GM23338 (cell line): ENCODE measurements at regions not wholly inside any gene's neighbourhood (a gene's known extent, or its start where the extent isn't known, plus 50 kb on each side); places are given as distances from the start of the nearest gene placed in this dataset.

Experiments
- ATAC-seq: fragments of 200-7000 bp; cut with Tn5 transposase; 3 replicates; pipeline ENCODE4 v1.9.1; 2020
- DNase-seq: peaks from one replicate; pipeline ENCODE4 v3.0.0-alpha.2; 2015; ENCODE audit warnings: low spot score
- H2AFZ ChIP-seq: fragments of 200-600 bp; sonication (generic); 2 replicates; pipeline ENCODE4 v1.8.0; 2016; ENCODE audit warnings: antibody characterized with exemption, mild to moderate bottlenecking, moderate library complexity
- H3F3A ChIP-seq: fragments of 200-600 bp; sonication (generic); replicated peaks from 2 replicates; pipeline ENCODE4 v1.8.0; 2017; ENCODE audit warnings: antibody characterized with exemption, mixed run types, low read depth
- H3K27ac ChIP-seq: fragments of 200-600 bp; sonication (generic); 2 replicates; pipeline ENCODE4 v1.6.1; 2016; ENCODE audit warnings: low read depth
- H3K27me3 ChIP-seq: fragments of 200-600 bp; sonication (generic); 2 replicates; pipeline ENCODE4 v1.8.0; 2016; ENCODE audit warnings: mild to moderate bottlenecking, mixed run types, moderate library complexity; ENCODE audit not compliant: insufficient read depth
- H3K36me3 ChIP-seq: fragments of 200-600 bp; sonication (generic); 2 replicates; pipeline ENCODE4 v1.8.0; 2016; ENCODE audit warnings: mild to moderate bottlenecking; ENCODE audit not compliant: insufficient read depth
- H3K4me1 ChIP-seq: fragments of 200-600 bp; sonication (generic); 2 replicates; pipeline ENCODE4 v1.8.0; 2016; ENCODE audit warnings: mild to moderate bottlenecking, moderate library complexity; ENCODE audit not compliant: insufficient read depth
- H3K4me2 ChIP-seq: fragments of 200-600 bp; sonication (generic); 2 replicates; pipeline ENCODE4 v1.7.1; 2017; ENCODE audit warnings: mixed run types
- H3K4me3 ChIP-seq: fragments of 200-600 bp; sonication (generic); 2 replicates; pipeline ENCODE4 v1.6.1; 2016; ENCODE audit warnings: mixed run types
- H3K79me2 ChIP-seq: fragments of 200-600 bp; sonication (generic); replicated peaks from 2 replicates; pipeline ENCODE4 v1.8.0; 2017; ENCODE audit warnings: mild to moderate bottlenecking; ENCODE audit not compliant: insufficient read depth
- H3K9me2 ChIP-seq: fragments of 200-600 bp; sonication (generic); 2 replicates; pipeline ENCODE4 v1.8.0; 2017; ENCODE audit not compliant: insufficient read depth
- H4K20me1 ChIP-seq: fragments of 200-600 bp; sonication (generic); replicated peaks from 2 replicates; pipeline ENCODE4 v1.8.0; 2017; ENCODE audit warnings: mild to moderate bottlenecking; ENCODE audit not compliant: insufficient read depth
- H3K27ac Mint-ChIP-seq: 2 replicates; pipeline ENCODE4 v1.8.0; 2020; ENCODE audit warnings: inconsistent platforms, mild to moderate bottlenecking, moderate library complexity, mixed read lengths
- H3K27me3 Mint-ChIP-seq: 3 replicates; pipeline ENCODE4 v1.8.0; 2022; ENCODE audit warnings: low read depth, mild to moderate bottlenecking, moderate library complexity, mixed read lengths, inconsistent platforms; ENCODE audit not compliant: insufficient read depth, poor library complexity
- H3K36me3 Mint-ChIP-seq: 3 replicates; pipeline ENCODE4 v1.8.0; 2021; ENCODE audit warnings: low read depth, mild to moderate bottlenecking, inconsistent platforms, moderate library complexity, mixed read lengths
- H3K4me1 Mint-ChIP-seq: 3 replicates; pipeline ENCODE4 v1.8.0; 2020; ENCODE audit warnings: mild to moderate bottlenecking, inconsistent platforms, mixed read lengths
- H3K4me3 Mint-ChIP-seq: 3 replicates; pipeline ENCODE4 v1.8.0; 2021; ENCODE audit warnings: moderate library complexity, mild to moderate bottlenecking, inconsistent platforms, mixed read lengths
- H3K9me3 Mint-ChIP-seq: 3 replicates; pipeline ENCODE4 v1.8.0; 2020; ENCODE audit warnings: moderate library complexity, mild to moderate bottlenecking, inconsistent platforms, mixed read lengths
- EZH2 ChIP-seq: fragments of 200-600 bp; sonication (generic); IDR thresholded peaks from one replicate; pipeline ENCODE4 v1.8.0; 2017; ENCODE audit warnings: antibody characterized with exemption, mild to moderate bottlenecking, low read depth; ENCODE audit not compliant: unreplicated experiment
- REST ChIP-seq: IDR thresholded peaks from one replicate; pipeline ENCODE4 v1.6.1; 2018; ENCODE audit warnings: antibody characterized with exemption; ENCODE audit not compliant: unreplicated experiment
- STAT1 ChIP-seq: IDR thresholded peaks from one replicate; pipeline ENCODE4 v1.6.1; 2016; ENCODE audit warnings: antibody characterized with exemption; ENCODE audit not compliant: unreplicated experiment
- ZNF114 ChIP-seq: fragments of 250-450 bp; sonication (Bioruptor Pico); IDR thresholded peaks from 2 replicates; pipeline ENCODE4 v1.5.0; 2020; ENCODE audit warnings: mild to moderate bottlenecking, moderate library complexity
- ZNF462 ChIP-seq: fragments of 250-450 bp; sonication (Bioruptor Pico); IDR thresholded peaks from 2 replicates; pipeline ENCODE4 v1.5.0; 2020; ENCODE audit warnings: mild to moderate bottlenecking, moderate library complexity

GRCh38 chr4:181595716-181596115 lies 647.5 kb upstream of the TENM3 start:
- H3K79me2 ChIP-seq: no peaks in the 10 kb centered on the region
- ATAC-seq (no peak), DNase-seq (no peak)
- no peaks in the 10 kb centered on the region for H3K27me3 ChIP-seq
- H3K9me3 Mint-ChIP-seq: no peaks in the 10 kb centered on the region
- no peak overlapping the region for H3K27ac Mint-ChIP-seq
- H3K4me2 ChIP-seq: no peak overlapping the region
- no peaks in the 10 kb centered on the region for H3K36me3 Mint-ChIP-seq
- H3K27ac ChIP-seq: no peak overlapping the region
- H3K4me1 ChIP-seq: no peaks in the 10 kb centered on the region
- TF ChIP-seq EZH2: no peak
- no peak for TF ChIP-seq STAT1
- no peak for TF ChIP-seq ZNF114
- no peaks in the 10 kb centered on the region for H3K4me1 Mint-ChIP-seq
- peaks cover 3% of the 10 kb centered on the region; the same call in 1 of the 2 replicates for H3K9me2 ChIP-seq
- H3K4me3 ChIP-seq: no peak overlapping the region
- no peaks in the 10 kb centered on the region for H4K20me1 ChIP-seq
- H3K4me3 Mint-ChIP-seq: no peak overlapping the region
- H2AFZ ChIP-seq: no peak overlapping the region
- peaks cover 7% of the 10 kb centered on the region for H3K27me3 Mint-ChIP-seq
- H3K36me3 ChIP-seq: no peaks in the 10 kb centered on the region
- no peaks in the 10 kb centered on the region for H3F3A ChIP-seq

GRCh38 chr4:181597766-181598165 lies 645.4 kb upstream of the TENM3 start:
- Histone ChIP-seq H3K4me2 (no peak overlapping the region), H3K9me2 (no peaks in the 10 kb centered on the region), H3K4me3 (no peak overlapping the region), H3K4me1 (no peaks in the 10 kb centered on the region), H2AFZ (no peak overlapping the region), H4K20me1 (no peaks in the 10 kb centered on the region), H3K27ac (no peak overlapping the region), H3K27me3 (no peaks in the 10 kb centered on the region), H3K36me3 (no peaks in the 10 kb centered on the region), H3F3A (no peaks in the 10 kb centered on the region), H3K79me2 (no peaks in the 10 kb centered on the region)
- H3K9me3 Mint-ChIP-seq: no peaks in the 10 kb centered on the region
- no peak for DNase-seq
- no peak for ATAC-seq
- no peak overlapping the region for H3K4me3 Mint-ChIP-seq
- H3K27ac Mint-ChIP-seq: no peak overlapping the region
- H3K36me3 Mint-ChIP-seq: no peaks in the 10 kb centered on the region
- no peaks in the 10 kb centered on the region for H3K4me1 Mint-ChIP-seq
- peaks cover 8% of the 10 kb centered on the region for H3K27me3 Mint-ChIP-seq
- TF ChIP-seq ZNF462 (CRISPR knock-in tag) (no peak), EZH2 (no peak), REST (no peak)
